IMR-90 (cell line): ENCODE measurements at regions not wholly inside any gene's neighbourhood (a gene's known extent, or its start where the extent isn't known, plus 50 kb on each side); places are given as distances from the start of the nearest gene placed in this dataset.

Experiments used
- ATAC-seq: fragments of 200-7000 bp; cut with Tn5 transposase; 2 replicates; pipeline ENCODE4 v1.9.1; 2020; ENCODE audit warnings: low read depth, mild to moderate bottlenecking, moderate library complexity
- BruUV-seq: library from RNA; stranded (reverse); fragments of 400-500 nt; replicated peaks from 2 replicates; lab custom pipeline; 2021; lab: Mats Ljungman, UMichigan
- CTCF ChIA-PET: fragments of 300-600 bp; formaldehyde crosslinking; extraction: SDS; loops from one replicate; lab custom pipeline; 2021; ENCODE audit warnings: antibody characterized with exemption; lab: Yijun Ruan, JAX
- POLR2A ChIA-PET: fragments of 300-600 bp; sonication (Branson Sonifier 250); formaldehyde crosslinking; loops from one replicate; lab custom pipeline; 2022; ENCODE audit warnings: antibody characterized with exemption; ENCODE audit not compliant: unreplicated experiment; lab: Charles Lee
- DNase-seq: peaks from one replicate; pipeline ENCODE4 v3.0.0; 2013
- H2AFZ ChIP-seq: replicated peaks from 2 replicates; pipeline ENCODE3; 2013; ENCODE audit warnings: low read length, mild to moderate bottlenecking; ENCODE audit not compliant: poor library complexity
- H2AK5ac ChIP-seq: 2 replicates; pipeline ENCODE4 v1.6.1; 2013; ENCODE audit warnings: low read depth, low read length, inconsistent platforms
- H2AK9ac ChIP-seq: replicated peaks from 2 replicates; pipeline ENCODE3; 2013; ENCODE audit warnings: mild to moderate bottlenecking, low read depth, low read length, moderate library complexity; ENCODE audit not compliant: poor library complexity
- H2BK120ac ChIP-seq: 2 replicates; pipeline ENCODE4 v1.6.1; 2013; ENCODE audit warnings: low read depth, low read length, inconsistent platforms
- H2BK15ac ChIP-seq: 3 replicates; pipeline ENCODE4 v1.6.1; 2013; ENCODE audit warnings: low read depth, low read length, inconsistent platforms
- H2BK20ac ChIP-seq: 2 replicates; pipeline ENCODE4 v1.6.1; 2013; ENCODE audit warnings: low read depth, mild to moderate bottlenecking, inconsistent platforms, low read length, moderate library complexity
- H2BK5ac ChIP-seq: 2 replicates; pipeline ENCODE4 v1.6.1; 2013; ENCODE audit warnings: mild to moderate bottlenecking, low read depth, low read length, inconsistent platforms; ENCODE audit not compliant: poor library complexity, severe bottlenecking
- H3K14ac ChIP-seq: replicated peaks from 2 replicates; pipeline ENCODE4 v1.6.1; 2013; ENCODE audit warnings: low read depth, low read length, inconsistent platforms
- H3K18ac ChIP-seq: 2 replicates; pipeline ENCODE4 v1.6.1; 2013; ENCODE audit warnings: low read depth, low read length, control low read depth
- H3K23ac ChIP-seq: 2 replicates; pipeline ENCODE4 v1.6.1; 2013; ENCODE audit warnings: low read depth, low read length, inconsistent platforms
- H3K27ac ChIP-seq: 2 replicates; pipeline ENCODE4 v1.5.1; 2013; ENCODE audit warnings: mild to moderate bottlenecking, control low read depth, low read length; ENCODE audit not compliant: insufficient read depth
- H3K27me3 ChIP-seq: 2 replicates; pipeline ENCODE4 v1.6.1; 2013; ENCODE audit warnings: low read length; ENCODE audit not compliant: control insufficient read depth, insufficient read depth
- H3K36me3 ChIP-seq: 2 replicates; pipeline ENCODE4 v1.6.1; 2013; ENCODE audit warnings: low read length, mixed read lengths; ENCODE audit not compliant: control insufficient read depth, insufficient read depth
- H3K4ac ChIP-seq: 2 replicates; pipeline ENCODE4 v1.6.1; 2013; ENCODE audit warnings: low read depth, low read length, inconsistent platforms
- H3K4me1 ChIP-seq: 2 replicates; pipeline ENCODE4 v1.6.1; 2013; ENCODE audit warnings: low read length, mixed read lengths; ENCODE audit not compliant: control insufficient read depth, insufficient read depth
- H3K4me2 ChIP-seq: 2 replicates; pipeline ENCODE4 v1.6.1; 2013; ENCODE audit warnings: low read depth, mild to moderate bottlenecking, control low read depth, low read length, moderate library complexity
- H3K4me3 ChIP-seq: 2 replicates; pipeline ENCODE4 v1.5.1; 2013; ENCODE audit warnings: low read depth, mild to moderate bottlenecking, control low read depth, low read length, moderate library complexity; ENCODE audit not compliant: insufficient read depth
- H3K56ac ChIP-seq: 2 replicates; pipeline ENCODE4 v1.6.1; 2013; ENCODE audit warnings: low read length, inconsistent platforms; ENCODE audit not compliant: insufficient read depth; ENCODE audit errors: extremely low read depth
- H3K79me1 ChIP-seq, 2 experiments: 2 replicates each; pipeline ENCODE4 v1.6.1; 2013; ENCODE audit warnings: low read length in 2 of 2, inconsistent platforms in 1 of 2, low read depth in 1 of 2
- H3K9ac ChIP-seq: 2 replicates; pipeline ENCODE4 v1.6.1; 2013; ENCODE audit warnings: low read depth, low read length, control low read depth
- H3K9me1 ChIP-seq: 2 replicates; pipeline ENCODE4 v1.6.1; 2013; ENCODE audit warnings: low read length, inconsistent platforms; ENCODE audit not compliant: insufficient read depth
- H3K9me3 ChIP-seq: 2 replicates; pipeline ENCODE4 v1.6.1; 2013; ENCODE audit warnings: low read length; ENCODE audit not compliant: control insufficient read depth, insufficient read depth
- H4K20me1 ChIP-seq: 2 replicates; pipeline ENCODE4 v1.6.1; 2013; ENCODE audit warnings: low read length, inconsistent platforms; ENCODE audit not compliant: insufficient read depth
- H4K5ac ChIP-seq: 2 replicates; pipeline ENCODE4 v1.6.1; 2013; ENCODE audit warnings: mild to moderate bottlenecking, low read depth, low read length, control low read depth
- H4K8ac ChIP-seq, 2 experiments: 2 replicates each; pipeline ENCODE4 v1.6.1; 2013; ENCODE audit warnings: low read depth in 2 of 2, low read length in 2 of 2, control low read depth in 1 of 2, inconsistent platforms in 1 of 2
- H4K91ac ChIP-seq: 2 replicates; pipeline ENCODE4 v1.6.1; 2013; ENCODE audit warnings: low read depth, low read length, inconsistent platforms; ENCODE audit not compliant: insufficient read depth
- BHLHE40 ChIP-seq: fragments of 150-350 bp; IDR thresholded peaks from 2 replicates; pipeline ENCODE4 v1.6.1; 2016; ENCODE audit warnings: mild to moderate bottlenecking, low read depth, low read length
- CHD1 ChIP-seq: IDR thresholded peaks from 2 replicates; pipeline ENCODE4 v1.6.1; 2012; ENCODE audit warnings: low read depth, low read length, improper control_type of control experiment
- FOS ChIP-seq: fragments of 150-350 bp; IDR thresholded peaks from 2 replicates; pipeline ENCODE4 v1.6.1; 2016; ENCODE audit warnings: low read depth, low read length
- RAD21 ChIP-seq: IDR thresholded peaks from 2 replicates; pipeline ENCODE4 v1.6.1; 2012; ENCODE audit warnings: low read length, improper control_type of control experiment
- RCOR1 ChIP-seq: IDR thresholded peaks from 2 replicates; pipeline ENCODE4 v1.6.1; 2012; ENCODE audit warnings: mild to moderate bottlenecking, low read length, improper control_type of control experiment; ENCODE audit not compliant: insufficient replicate concordance
- WGBS, 2 experiments: methylation state at CpG; one replicate each; pipeline versions ENCODE4 v1.1.5 to v1.1.7; 2013; ENCODE audit warnings: missing lambda C conversion rate in 2 of 2; ENCODE audit not compliant: insufficient read length in 1 of 2; ENCODE audit errors: extremely low coverage in 2 of 2; 5-methylcytosine and 5-hydroxymethylcytosine counted together
- dilution Hi-C: fragments of 300-500 bp; cut with HindIII; formaldehyde crosslinking; loops from one replicate; pipeline ENCODE4 v1.14.3; 2018; ENCODE audit warnings: low sequenced_read_pairs; ENCODE audit not compliant: unreplicated experiment
- in situ Hi-C: fragments of 300-500 bp; cut with MboI; formaldehyde crosslinking; loops from 3 replicates; pipeline ENCODE4 v1.14.3; 2019; ENCODE audit warnings: low sequenced_read_pairs, inconsistent platforms, mixed read lengths
- intact Hi-C: fragments of 100-400 bp; cut with micrococcal nuclease; formaldehyde crosslinking; loops from 2 replicates; pipeline ENCODE4 v1.10.0; 2022

DNA sequence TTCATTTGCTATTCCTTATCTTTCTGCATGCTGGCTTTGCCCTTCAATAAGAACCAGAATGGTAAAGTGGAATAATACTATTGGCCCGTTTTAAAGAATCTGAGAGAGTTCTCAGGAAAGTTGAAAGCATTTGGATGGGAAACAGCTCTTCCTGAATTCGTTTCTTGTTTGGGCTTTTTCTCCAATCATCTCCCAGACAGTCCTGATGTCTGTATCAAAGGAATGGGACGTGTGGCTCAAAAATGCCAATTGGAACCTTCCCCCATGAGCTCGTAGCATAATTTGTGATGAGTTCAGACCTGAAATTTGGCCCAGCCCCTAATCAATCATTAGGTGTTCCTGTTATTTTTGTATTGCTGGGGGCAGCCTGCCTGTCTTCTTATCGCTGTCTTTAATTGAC lies 75.8 kb upstream of the BACH2 start:
- Histone ChIP-seq H3K18ac (no peak overlapping the region), H3K23ac (no peak overlapping the region), H3K9me3 (peaks cover 6% of the 10 kb centered on the region), H4K20me1 (peaks cover 4% of the 10 kb centered on the region; the same call in 1 of the 2 replicates), H3K27ac (no peak overlapping the region), H3K56ac (no peak overlapping the region), H2BK20ac (no peak overlapping the region), H2AK5ac (no peak overlapping the region), H3K9me1 (peaks cover 16% of the 10 kb centered on the region), H3K4me1 (peaks cover 13% of the 10 kb centered on the region), H2AFZ (no peak overlapping the region), H2AK9ac (no peak overlapping the region), H3K9ac (no peak overlapping the region), H3K27me3 (no peaks in the 10 kb centered on the region), H3K14ac (no peak overlapping the region), H3K79me1 (no peaks in the 10 kb centered on the region), H2BK5ac (no peak overlapping the region), H4K91ac (no peak overlapping the region), H2BK15ac (no peak overlapping the region), H3K36me3 (no peaks in the 10 kb centered on the region), H4K8ac (no peak overlapping the region), H4K5ac (no peak overlapping the region), H3K4me3 (no peak overlapping the region), H3K4ac (no peak overlapping the region), H2BK120ac (no peak overlapping the region), H3K4me2 (no peak overlapping the region)
- CTCF ChIA-PET, result no interaction called here
- dilution Hi-C loops, result no loop called here
- DNase-seq, result no peak
- ATAC-seq, result no peak
- no TSS peak for BruUV-seq
- no CpG with 5 or more reads among the region's 5 CpGs for WGBS, 2 experiments
- no peak for TF ChIP-seq CHD1
- no peak for TF ChIP-seq RAD21
- TF ChIP-seq FOS, result no peak
- no peak for TF ChIP-seq RCOR1
- TF ChIP-seq BHLHE40, result no peak
- in situ Hi-C loops, result no loop called here
- POLR2A ChIA-PET, result no interaction called here
- intact Hi-C loops, result no loop called here
